K562 (cell line): ENCODE measurements at regions not wholly inside any gene's neighbourhood (a gene's known extent, or its start where the extent isn't known, plus 50 kb on each side); places are given as distances from the start of the nearest gene placed in this dataset.

ENCODE experiments used
- CBFA2T2 ChIP-seq: fragments of 450-650 bp; conservative IDR thresholded peaks from 2 replicates; pipeline ENCODE4 v1.6.1; 2017; ENCODE audit warnings: mild to moderate bottlenecking
- E2F3 ChIP-seq: fragments of 250-450 bp; sonication (Bioruptor Pico); IDR thresholded peaks from 2 replicates; pipeline ENCODE4 v1.4.0; 2020; ENCODE audit warnings: mild to moderate bottlenecking
- E4F1 ChIP-seq: fragments of 250-450 bp; sonication (Bioruptor Pico); IDR thresholded peaks from 2 replicates; pipeline ENCODE4 v1.5.0; 2021; ENCODE audit warnings: mild to moderate bottlenecking, borderline replicate concordance
- ESRRB ChIP-seq: fragments of 250-450 bp; sonication (Bioruptor Pico); IDR thresholded peaks from 2 replicates; pipeline ENCODE4 v1.5.0; 2020; ENCODE audit warnings: mild to moderate bottlenecking, moderate library complexity, borderline replicate concordance
- FOSL1 ChIP-seq: fragments of 200-800 bp; sonication (Bioruptor generic); conservative IDR thresholded peaks from 2 replicates; pipeline ENCODE4 v1.6.1; 2016; ENCODE audit warnings: missing genetic modification characterization, missing compliant biosample characterization
- HES1 ChIP-seq: fragments of 450-650 bp; IDR thresholded peaks from 2 replicates; pipeline ENCODE4 v1.6.1; 2016; ENCODE audit warnings: low read depth, mild to moderate bottlenecking, moderate library complexity
- HNRNPH1 ChIP-seq: fragments of 200-400 bp; formaldehyde crosslinking; optimal IDR thresholded peaks from 2 replicates; pipeline ENCODE3; 2017; ENCODE audit warnings: low read depth, mild to moderate bottlenecking, low read length, moderate library complexity
- KDM2B ChIP-seq: fragments of 250-450 bp; sonication (Bioruptor Pico); IDR thresholded peaks from 2 replicates; pipeline ENCODE4 v1.8.0; 2021; ENCODE audit warnings: mild to moderate bottlenecking, moderate library complexity
- MAFF ChIP-seq: IDR thresholded peaks from 2 replicates; pipeline ENCODE4 v1.6.1; 2012; ENCODE audit warnings: low read length, improper control_type of control experiment
- MXD1 ChIP-seq: fragments of 250-450 bp; sonication (Bioruptor Pico); IDR thresholded peaks from 2 replicates; pipeline ENCODE4 v1.8.0; 2021; ENCODE audit warnings: borderline replicate concordance, mild to moderate bottlenecking, moderate library complexity; ENCODE audit not compliant: poor library complexity, severe bottlenecking
- PTBP1 ChIP-seq: fragments of 200-400 bp; formaldehyde crosslinking; IDR thresholded peaks from 2 replicates; pipeline ENCODE4 v1.6.1; 2017; ENCODE audit warnings: low read depth, low read length
- RBM17 ChIP-seq: fragments of 200-400 bp; formaldehyde crosslinking; IDR thresholded peaks from 2 replicates; pipeline ENCODE4 v1.6.1; 2017; ENCODE audit warnings: low read depth, mild to moderate bottlenecking, low read length, borderline replicate concordance
- REST ChIP-seq, 2 experiments: fragments of 450-650 bp; formaldehyde crosslinking in 1 of 2; IDR thresholded peaks; 2 replicates each; pipeline versions ENCODE4 v1.4.0 to v1.6.1; 2014 to 2020; ENCODE audit warnings: mild to moderate bottlenecking in 2 of 2, borderline replicate concordance in 1 of 2, low read depth in 1 of 2
- SRSF7 ChIP-seq: fragments of 200-400 bp; formaldehyde crosslinking; optimal IDR thresholded peaks from 2 replicates; pipeline ENCODE3; 2017; ENCODE audit warnings: mild to moderate bottlenecking, low read depth, low read length
- TEAD1 ChIP-seq, 2 experiments: fragments of 450-650 bp in 1 of 2; sonication (generic) in 1 of 2; formaldehyde crosslinking; IDR thresholded peaks; 2 replicates each; pipeline versions ENCODE4 v1.4.0 to v1.8.0; 2020 to 2022; ENCODE audit warnings: mild to moderate bottlenecking in 2 of 2, missing genetic modification reagents in 1 of 2
- TRIM24 ChIP-seq, 2 experiments: fragments of 450-650 bp; IDR thresholded peaks; 2 replicates each; pipeline ENCODE4 v1.6.1; 2016
- ZNF589 ChIP-seq: fragments of 200-800 bp; sonication (Bioruptor generic); IDR thresholded peaks from 2 replicates; pipeline ENCODE4 v1.6.1; 2016; ENCODE audit warnings: low read depth, missing genetic modification characterization, missing compliant biosample characterization

- TF ChIP-seq REST (IDR thresholded peaks at IDR 0.05; ENCODE audit: borderline replicate concordance) (no peak), REST (CRISPR knock-in tag; IDR thresholded peaks at IDR 0.05; ENCODE audit: low read depth) (no peak), HNRNPH1 (no peak), CBFA2T2 (peak; percentile 16; the same call in 1 of the 2 replicates), MAFF (no peak), ESRRB (CRISPR knock-in tag) (no peak), HES1 (no peak), KDM2B (CRISPR knock-in tag) (no peak), FOSL1 (tag) (peak; percentile 74), PTBP1 (no peak), ZNF589 (CRISPR knock-in tag) (no peak), MXD1 (CRISPR knock-in tag) (no peak), SRSF7 (no peak), RBM17 (no peak), E4F1 (no peak), TEAD1 (CRISPR knock-in tag; IDR thresholded peaks at IDR 0.05) (no peak), E2F3 (CRISPR knock-in tag) (no peak), TRIM24 (IDR thresholded peaks at IDR 0.05) (peak in 1 of 2 experiments; percentile 33; a peak in 1 of 4 replicates)
- TF ChIP-seq, all 486 proteins: peak for 6
Observed at GRCh38 chr6:147048930-147049329, 155.3 kb upstream of the STXBP5 start (continued).
